Body of pancreas (tissue), 4 donors: ENCODE measurements at regions not wholly inside any gene's neighbourhood (a gene's known extent, or its start where the extent isn't known, plus 50 kb on each side); places are given as distances from the start of the nearest gene placed in this dataset.

Experiments
- ATAC-seq: fragments of 150-250 bp; one replicate; pipeline ENCODE4 v1.9.1; 2016
- DNase-seq, 4 donors: peaks; one replicate each; pipeline ENCODE4 v3.0.0-alpha.2; 2019
- H3K27ac ChIP-seq, 4 donors: fragments of 200-600 bp; sonication (generic); 1 replicate in 3 of 4; 2 replicates in 1 of 4; pipeline versions ENCODE4 v1.5.1 to v1.6.1; 2016 to 2019; ENCODE audit warnings: mild to moderate bottlenecking in 1 of 4, mixed read lengths in 1 of 4, moderate library complexity in 1 of 4
- H3K27me3 ChIP-seq, 2 donors: fragments of 200-600 bp; sonication (generic); one replicate each; pipeline ENCODE4 v1.6.0; 2016; ENCODE audit warnings: mild to moderate bottlenecking in 1 of 2
- H3K36me3 ChIP-seq, 2 donors: fragments of 200-600 bp; sonication (generic); replicated peaks in 1 of 2; 2 replicates each; pipeline ENCODE4 v1.5.1; 2016; ENCODE audit warnings: low read depth in 2 of 2; ENCODE audit not compliant: insufficient read depth in 1 of 2
- H3K4me1 ChIP-seq: fragments of 200-600 bp; sonication (generic); one replicate; pipeline ENCODE4 v1.6.0; 2016
- H3K4me3 ChIP-seq, 2 donors: fragments of 200-600 bp; sonication (generic); 1 replicate in 1 of 2; 2 replicates in 1 of 2; pipeline ENCODE4 v1.5.1; 2016 to 2019
- H3K9me3 ChIP-seq, 3 donors: fragments of 200-600 bp; sonication (generic); 1 replicate in 2 of 3; 2 replicates in 1 of 3; pipeline ENCODE4 v1.5.1; 2016
- POLR2A ChIP-seq, 3 donors: fragments of 450-650 bp; IDR thresholded peaks; one replicate each; pipeline ENCODE4 v1.6.1; 2016; ENCODE audit warnings: antibody characterized with exemption in 3 of 3, mild to moderate bottlenecking in 2 of 3
- WGBS, 2 donors: methylation state at CpG; one replicate each; pipeline ENCODE4 v1.1.5; 2017; 5-methylcytosine and 5-hydroxymethylcytosine counted together
- intact Hi-C: fragments of 100-400 bp; cut with DNase I; formaldehyde crosslinking; loops from one replicate; pipeline ENCODE4 v1.15.1; 2023
- TF ChIP-seq, protein P1 (sequence below), 7 experiments: fragments of 450-650 bp in 4 of 7; fragments of 200-600 bp in 3 of 7; sonication (generic) in 3 of 7; IDR thresholded peaks; one replicate each; pipeline ENCODE4 v1.5.1; 2016 to 2019; ENCODE audit warnings: antibody characterized with exemption in 7 of 7

DNA sequence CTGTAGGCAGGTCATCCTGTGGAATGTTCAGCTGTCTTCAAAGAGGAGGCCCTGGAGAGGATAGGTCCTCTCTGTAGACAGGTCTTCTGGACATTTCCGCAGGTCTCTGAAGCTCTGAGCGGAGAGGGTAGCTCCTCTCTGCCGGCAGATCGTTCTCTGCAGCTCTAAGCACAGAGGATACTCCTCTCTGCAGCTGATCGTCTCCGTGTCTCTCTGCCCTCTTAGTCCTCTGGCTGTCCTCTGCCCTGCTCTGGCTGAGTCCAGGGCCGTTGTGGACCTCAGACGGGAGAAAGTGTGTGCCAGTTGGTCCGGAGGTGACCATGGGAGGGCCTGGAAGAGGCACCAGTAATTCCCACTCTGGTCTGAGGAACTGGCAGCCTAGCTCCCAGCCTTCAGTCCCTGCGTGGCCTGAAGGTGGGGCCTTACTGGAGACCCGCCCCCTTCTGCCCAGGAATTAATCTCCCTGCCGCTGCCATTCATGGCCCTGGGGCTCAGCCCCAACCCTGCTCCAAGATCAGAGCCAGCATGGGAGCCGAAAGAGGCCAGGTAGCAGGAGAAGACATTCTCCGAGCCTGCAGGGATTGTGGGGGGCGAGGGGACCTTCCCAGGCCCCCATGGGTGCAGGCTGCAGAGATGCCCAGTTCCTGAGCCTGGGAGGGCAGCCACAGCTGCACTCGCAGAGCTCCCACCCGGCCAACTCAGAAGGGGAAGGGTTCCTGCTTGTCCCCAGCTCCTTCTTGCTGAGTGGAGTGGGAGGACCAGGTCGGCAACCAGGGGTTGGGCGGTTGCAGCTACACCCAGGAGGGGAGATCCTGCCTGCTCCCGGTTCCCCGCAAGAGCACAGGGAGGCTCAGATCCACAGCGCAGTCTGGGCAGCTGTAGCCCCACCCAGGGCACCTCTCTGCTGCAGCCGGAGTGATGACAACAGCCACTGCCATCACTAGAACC, 488.7 kb downstream of the RSL24D1 start:
- Histone ChIP-seq H3K4me1 (no peaks in the 10 kb centered on the region), H3K27me3 (no peaks in the 10 kb centered on the region), H3K4me3 (no peak overlapping the region), H3K9me3 (no peaks in the 10 kb centered on the region), H3K36me3 (no peaks in the 10 kb centered on the region), H3K27ac (no peak overlapping the region)
- intact Hi-C loops, result no loop called here
- 66 to 67% methylated on average over 16 to 23 of the region's 23 CpGs for WGBS, 2 donors
- no peak for ATAC-seq
- DNase-seq, result no peak
- no peak for TF ChIP-seq POLR2A (IDR thresholded peaks at IDR 0.05)
- TF ChIP-seq, protein P1, sequence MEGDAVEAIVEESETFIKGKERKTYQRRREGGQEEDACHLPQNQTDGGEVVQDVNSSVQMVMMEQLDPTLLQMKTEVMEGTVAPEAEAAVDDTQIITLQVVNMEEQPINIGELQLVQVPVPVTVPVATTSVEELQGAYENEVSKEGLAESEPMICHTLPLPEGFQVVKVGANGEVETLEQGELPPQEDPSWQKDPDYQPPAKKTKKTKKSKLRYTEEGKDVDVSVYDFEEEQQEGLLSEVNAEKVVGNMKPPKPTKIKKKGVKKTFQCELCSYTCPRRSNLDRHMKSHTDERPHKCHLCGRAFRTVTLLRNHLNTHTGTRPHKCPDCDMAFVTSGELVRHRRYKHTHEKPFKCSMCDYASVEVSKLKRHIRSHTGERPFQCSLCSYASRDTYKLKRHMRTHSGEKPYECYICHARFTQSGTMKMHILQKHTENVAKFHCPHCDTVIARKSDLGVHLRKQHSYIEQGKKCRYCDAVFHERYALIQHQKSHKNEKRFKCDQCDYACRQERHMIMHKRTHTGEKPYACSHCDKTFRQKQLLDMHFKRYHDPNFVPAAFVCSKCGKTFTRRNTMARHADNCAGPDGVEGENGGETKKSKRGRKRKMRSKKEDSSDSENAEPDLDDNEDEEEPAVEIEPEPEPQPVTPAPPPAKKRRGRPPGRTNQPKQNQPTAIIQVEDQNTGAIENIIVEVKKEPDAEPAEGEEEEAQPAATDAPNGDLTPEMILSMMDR (IDR thresholded peaks at IDR 0.05), result no peak

DNA sequence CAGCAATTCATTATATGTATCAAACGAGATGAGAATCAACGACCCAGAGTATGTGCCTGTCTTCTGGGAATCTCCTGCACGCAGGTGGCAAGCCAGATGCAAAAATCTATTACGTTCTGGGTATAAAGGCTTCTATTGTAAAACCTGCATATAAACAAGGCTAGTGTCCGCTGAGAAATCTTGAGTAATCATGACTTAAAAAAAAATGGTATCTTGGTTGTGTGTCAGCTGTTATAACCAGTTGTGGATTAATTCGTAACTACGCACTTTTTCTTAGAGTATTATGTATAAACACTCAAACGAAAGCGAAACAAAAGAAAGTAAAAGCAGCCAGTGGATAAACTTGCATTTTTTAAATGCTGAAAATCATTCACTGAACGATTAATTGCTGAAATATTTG, 509.1 kb downstream of the RSL24D1 start:
- no peak for DNase-seq
- Histone ChIP-seq H3K27ac (no peak overlapping the region), H3K4me3 (no peak overlapping the region), H3K9me3 (no peaks in the 10 kb centered on the region), H3K4me1 (peaks cover 4% of the 10 kb centered on the region), H3K36me3 (no peaks in the 10 kb centered on the region), H3K27me3 (no peaks in the 10 kb centered on the region)
- intact Hi-C loops, result no loop called here
- WGBS, 2 donors, result 11 to 24% methylated on average over 10 of the region's 10 CpGs
- no peak for TF ChIP-seq POLR2A (IDR thresholded peaks at IDR 0.05)
- ATAC-seq, result peak; percentile 56
